Parathyroid adenoma (tissue), 2 donors: ENCODE measurements at regions not wholly inside any gene's neighbourhood (a gene's known extent, or its start where the extent isn't known, plus 50 kb on each side); places are given as distances from the start of the nearest gene placed in this dataset.

Experiments
- H2AFZ ChIP-seq: fragments of 300-600 bp; sonication (generic); one replicate; pipeline ENCODE4 v1.7.0; 2017; ENCODE audit warnings: antibody characterized with exemption, mild to moderate bottlenecking
- H3K27ac ChIP-seq: fragments of 300-600 bp; sonication (generic); one replicate; pipeline ENCODE4 v1.7.0; 2017
- H3K27me3 ChIP-seq: fragments of 300-600 bp; sonication (generic); one replicate; pipeline ENCODE4 v1.7.0; 2017; ENCODE audit warnings: low read length; ENCODE audit not compliant: control insufficient read depth, insufficient read depth
- H3K36me3 ChIP-seq: fragments of 300-600 bp; sonication (generic); one replicate; pipeline ENCODE4 v1.7.0; 2017; ENCODE audit warnings: low read length; ENCODE audit not compliant: control insufficient read depth, insufficient read depth
- H3K4me1 ChIP-seq: fragments of 300-600 bp; sonication (generic); one replicate; pipeline ENCODE4 v1.7.0; 2017; ENCODE audit warnings: control low read depth
- H3K4me2 ChIP-seq: fragments of 300-600 bp; sonication (generic); one replicate; pipeline ENCODE4 v1.7.0; 2017; ENCODE audit warnings: low read length
- H3K4me3 ChIP-seq: fragments of 300-600 bp; sonication (generic); one replicate; pipeline ENCODE4 v1.7.0; 2017; ENCODE audit warnings: low read depth, low read length
- H3K79me2 ChIP-seq: fragments of 300-600 bp; sonication (generic); one replicate; pipeline ENCODE4 v1.7.0; 2017; ENCODE audit warnings: control low read depth
- H3K9ac ChIP-seq: fragments of 300-600 bp; sonication (generic); one replicate; pipeline ENCODE4 v1.7.0; 2017; ENCODE audit warnings: mild to moderate bottlenecking
- H3K9me3 ChIP-seq: fragments of 300-600 bp; sonication (generic); one replicate; pipeline ENCODE4 v1.7.0; 2017; ENCODE audit warnings: low read length; ENCODE audit not compliant: control insufficient read depth
- CTCF ChIP-seq: fragments of 300-600 bp; sonication (generic); IDR thresholded peaks from one replicate; pipeline ENCODE4 v1.7.0; 2017; ENCODE audit warnings: antibody characterized with exemption, mild to moderate bottlenecking
- donor health status: primary hyperparathyroidism.

DNA sequence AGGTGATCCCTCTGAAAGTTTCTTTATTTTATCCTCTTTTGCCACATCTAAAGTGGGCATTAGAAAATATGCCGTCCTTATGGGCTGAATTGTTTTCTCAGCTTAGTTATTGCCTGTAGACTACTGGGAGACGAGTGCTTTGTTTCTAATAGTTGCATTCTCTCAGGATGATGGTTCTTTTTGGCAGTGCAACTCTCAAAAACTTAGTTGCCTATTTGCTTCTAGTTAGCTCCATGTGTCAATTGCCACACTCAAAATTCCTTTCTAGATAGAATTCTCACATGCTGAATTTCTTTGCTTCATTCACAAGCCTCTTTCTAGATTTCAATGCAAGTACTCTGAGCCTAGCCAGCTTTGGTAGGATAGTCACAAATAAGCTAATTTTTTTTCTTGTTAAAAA, 155.5 kb downstream of the FGF10 start:
- no peaks in the 10 kb centered on the region for H3K27me3 ChIP-seq
- TF ChIP-seq CTCF, result no peak
- H3K4me3 ChIP-seq, result no peak overlapping the region
- H3K4me2 ChIP-seq, result no peak overlapping the region
- no peak overlapping the region for H3K27ac ChIP-seq
- no peaks in the 10 kb centered on the region for H3K36me3 ChIP-seq
- no peak overlapping the region for H3K9ac ChIP-seq
- no peaks in the 10 kb centered on the region for H3K9me3 ChIP-seq
- H2AFZ ChIP-seq, result no peak overlapping the region
- H3K79me2 ChIP-seq, result no peaks in the 10 kb centered on the region
- H3K4me1 ChIP-seq, result no peaks in the 10 kb centered on the region

DNA sequence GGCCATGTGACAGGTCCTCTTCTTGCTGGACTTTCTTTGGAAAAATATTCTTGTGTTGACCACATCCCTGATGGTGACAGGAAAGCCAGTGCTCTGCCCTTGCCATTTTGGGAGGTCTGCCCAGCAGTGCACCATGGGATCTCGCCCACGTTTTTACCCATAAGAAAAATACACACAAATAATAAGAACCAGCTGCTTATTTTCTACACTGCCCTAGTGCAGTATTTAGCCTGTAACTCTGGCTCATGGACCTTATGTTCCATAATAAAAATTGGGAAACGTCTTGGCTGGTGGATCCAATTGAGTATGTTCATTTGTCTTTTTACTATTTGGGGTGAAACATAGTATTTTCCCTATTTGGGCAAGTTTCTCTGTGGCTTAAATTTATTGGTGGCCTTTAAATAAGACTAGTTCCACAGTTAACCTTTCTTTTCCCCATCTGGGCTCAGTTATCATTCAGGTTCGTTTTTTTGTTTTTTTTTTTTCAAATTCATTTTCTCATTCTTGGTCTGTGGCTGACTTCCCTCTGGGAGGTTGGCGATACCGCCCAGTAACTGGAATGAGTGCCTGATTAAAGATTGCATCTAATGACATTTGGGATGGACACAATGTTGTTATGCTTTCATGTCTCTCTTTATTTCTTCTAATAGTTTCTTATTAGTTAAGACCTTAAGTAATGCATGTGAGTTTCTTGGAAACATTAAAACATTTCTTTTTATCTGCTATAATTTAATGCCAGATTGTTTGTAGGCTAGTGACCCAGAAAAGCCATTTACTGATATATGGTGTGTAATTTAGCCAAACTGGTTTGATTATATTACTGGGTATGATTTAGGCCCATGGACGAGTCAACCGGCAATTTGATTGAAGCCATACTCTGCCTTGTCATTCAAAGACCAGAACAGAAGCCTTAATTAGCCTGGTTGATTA, 163.7 kb downstream of the FGF10 start:
- no peak overlapping the region for H3K4me3 ChIP-seq
- no peaks in the 10 kb centered on the region for H3K4me1 ChIP-seq
- H3K9me3 ChIP-seq, result no peaks in the 10 kb centered on the region
- H3K9ac ChIP-seq, result no peak overlapping the region
- no peak overlapping the region for H2AFZ ChIP-seq
- no peaks in the 10 kb centered on the region for H3K79me2 ChIP-seq
- no peak for TF ChIP-seq CTCF
- H3K27me3 ChIP-seq, result no peaks in the 10 kb centered on the region
- H3K36me3 ChIP-seq, result no peaks in the 10 kb centered on the region
- H3K4me2 ChIP-seq, result no peak overlapping the region
- no peak overlapping the region for H3K27ac ChIP-seq

DNA sequence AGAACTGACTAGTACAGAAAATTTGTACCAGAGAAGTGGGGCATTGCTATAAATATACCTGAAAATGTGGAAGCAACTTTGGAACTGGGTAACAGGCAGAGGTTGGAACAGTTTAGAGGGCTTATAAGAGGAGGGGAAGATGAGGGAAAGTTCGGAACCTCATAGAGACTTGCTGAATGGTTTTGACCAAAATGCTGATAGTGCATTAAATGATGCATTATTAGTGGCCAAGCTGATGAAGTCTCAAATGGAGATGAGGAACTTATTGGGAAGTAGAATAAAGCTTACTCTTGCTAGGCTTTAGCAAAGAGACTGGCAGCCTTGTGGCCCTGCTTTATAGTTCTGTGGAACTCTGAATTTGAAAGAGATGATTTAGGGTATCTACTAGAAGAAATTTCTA, 189.8 kb downstream of the FGF10 start:
- no peaks in the 10 kb centered on the region for H3K79me2 ChIP-seq
- no peak overlapping the region for H3K4me2 ChIP-seq
- no peak overlapping the region for H3K27ac ChIP-seq
- H2AFZ ChIP-seq, result no peak overlapping the region
- no peaks in the 10 kb centered on the region for H3K9me3 ChIP-seq
- H3K9ac ChIP-seq, result no peak overlapping the region
- TF ChIP-seq CTCF, result no peak
- no peaks in the 10 kb centered on the region for H3K27me3 ChIP-seq
- H3K4me1 ChIP-seq, result no peaks in the 10 kb centered on the region
- no peak overlapping the region for H3K4me3 ChIP-seq
- H3K36me3 ChIP-seq, result no peaks in the 10 kb centered on the region

- Histone ChIP-seq H3K36me3 (no peaks in the 10 kb centered on the region), H3K4me3 (no peak overlapping the region), H3K4me1 (no peaks in the 10 kb centered on the region), H3K27ac (no peak overlapping the region), H3K79me2 (no peaks in the 10 kb centered on the region), H3K9me3 (no peaks in the 10 kb centered on the region), H3K27me3 (no peaks in the 10 kb centered on the region), H3K4me2 (no peak overlapping the region), H2AFZ (no peak overlapping the region), H3K9ac (no peak overlapping the region)
- no peak for TF ChIP-seq CTCF
Observed at GRCh38 chr5:44189255-44189654, 200.0 kb downstream of the FGF10 start.

- Histone ChIP-seq H3K4me1 (no peaks in the 10 kb centered on the region), H3K27ac (no peak overlapping the region), H3K9me3 (no peaks in the 10 kb centered on the region), H3K4me3 (no peak overlapping the region), H3K79me2 (no peaks in the 10 kb centered on the region), H2AFZ (no peak overlapping the region), H3K9ac (no peak overlapping the region), H3K27me3 (no peaks in the 10 kb centered on the region), H3K4me2 (no peak overlapping the region), H3K36me3 (no peaks in the 10 kb centered on the region)
- TF ChIP-seq CTCF, result no peak
Observed at GRCh38 chr5:44187973-44188372, 201.2 kb downstream of the FGF10 start.
